ENCODE measurements at regions not wholly inside any gene's neighbourhood (a gene's known extent, or its start where the extent isn't known, plus 50 kb on each side); places are given as distances from the start of the nearest gene placed in this dataset.

DNA sequence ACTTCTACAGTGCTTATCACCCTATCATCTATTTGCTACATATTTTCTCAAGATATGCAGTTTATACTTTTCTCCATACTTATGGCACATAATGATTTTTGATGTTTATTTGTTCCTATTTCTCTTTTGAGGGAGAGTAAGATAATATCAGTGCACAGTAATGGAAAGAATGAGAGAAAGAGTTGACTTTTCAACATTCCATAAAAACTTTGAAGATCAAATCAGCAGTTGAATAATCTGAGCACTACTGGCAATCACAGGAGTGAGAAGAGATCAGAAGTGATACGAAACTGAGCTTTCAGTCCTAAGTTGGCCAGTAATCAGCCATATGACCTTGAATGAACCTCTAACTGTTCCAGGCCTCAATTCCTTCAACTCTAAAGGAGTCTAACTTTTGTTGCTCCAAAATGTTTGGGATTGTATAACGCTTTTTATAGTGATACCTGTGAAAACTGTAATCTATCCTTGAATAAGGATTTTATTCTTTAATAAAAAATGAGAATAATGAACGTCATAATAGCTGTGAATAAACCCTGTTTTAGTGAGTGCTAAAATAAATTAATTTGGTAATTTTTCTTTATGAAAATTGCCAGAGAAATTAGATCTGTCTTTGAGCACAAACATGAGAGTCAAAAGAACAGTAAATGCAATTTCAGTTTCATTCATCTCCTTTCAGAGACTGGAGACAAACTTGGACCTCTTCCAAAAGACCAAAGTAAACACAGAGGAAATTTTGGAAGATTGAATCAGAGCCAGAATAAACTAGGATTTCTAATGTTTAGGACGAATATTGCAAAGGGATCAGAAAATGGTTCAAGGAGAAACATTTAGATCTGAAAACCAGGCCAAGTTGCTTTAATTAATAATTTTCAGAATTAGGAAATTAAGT lies 309.9 kb downstream of the ADGRL2 start:
- Histone ChIP-seq H3K4me3 (no peak overlapping the region), H3K27ac (no peak overlapping the region), H3K36me3 (ENCODE audit: insufficient read depth, low read length) (no peaks in the 10 kb centered on the region), H3K9ac (ENCODE audit: insufficient read length) (no peak overlapping the region), H3K9me3 (ENCODE audit: low read depth, low read length) (no peaks in the 10 kb centered on the region)
- TF ChIP-seq EZH2 (IDR thresholded peaks at IDR 0.05) (no peak), FOXP2 (optimal IDR thresholded peaks at IDR 0.05; ENCODE audit: control extremely low read depth, extremely low read length, insufficient read depth) (no peak), POLR2AphosphoS5 (IDR thresholded peaks at IDR 0.05; ENCODE audit: borderline replicate concordance, low read depth, low read length) (no peak)
- no peak for DNase-seq (ENCODE audit: low read depth, low spot score)

GRCh38 chr1:82108843-82109242 lies 308.1 kb downstream of the ADGRL2 start:
- TF ChIP-seq FOXP2 (optimal IDR thresholded peaks at IDR 0.05; ENCODE audit: control extremely low read depth, extremely low read length, insufficient read depth) = no peak
- no peak for TF ChIP-seq POLR2AphosphoS5 (IDR thresholded peaks at IDR 0.05; ENCODE audit: borderline replicate concordance, low read depth, low read length)
- TF ChIP-seq EZH2 (IDR thresholded peaks at IDR 0.05) = no peak
- no peak overlapping the region for H3K9ac ChIP-seq (ENCODE audit: insufficient read length)
- no peak overlapping the region for H3K27ac ChIP-seq
- no peak for DNase-seq (ENCODE audit: low read depth, low spot score)
- H3K4me3 ChIP-seq = no peak overlapping the region
- H3K36me3 ChIP-seq (ENCODE audit: insufficient read depth, low read length) = no peaks in the 10 kb centered on the region
- H3K9me3 ChIP-seq (ENCODE audit: low read depth, low read length) = no peaks in the 10 kb centered on the region

- H3K27ac ChIP-seq = no peak overlapping the region
- no peak overlapping the region for H3K4me3 ChIP-seq
- DNase-seq (ENCODE audit: low read depth, low spot score) = no peak
- no peak for TF ChIP-seq EZH2 (IDR thresholded peaks at IDR 0.05)
- H3K36me3 ChIP-seq (ENCODE audit: insufficient read depth, low read length) = no peaks in the 10 kb centered on the region
- H3K9ac ChIP-seq (ENCODE audit: insufficient read length) = no peak overlapping the region
- H3K9me3 ChIP-seq (ENCODE audit: low read depth, low read length) = no peaks in the 10 kb centered on the region
Measured at GRCh38 chr1:82106672-82107071, 305.9 kb downstream of the ADGRL2 start.

GRCh38 chr1:82099170-82099569 lies 298.4 kb downstream of the ADGRL2 start:
- TF ChIP-seq FOXP2 (optimal IDR thresholded peaks at IDR 0.05; ENCODE audit: control extremely low read depth, extremely low read length, insufficient read depth) (no peak), POLR2AphosphoS5 (IDR thresholded peaks at IDR 0.05; ENCODE audit: borderline replicate concordance, low read depth, low read length) (no peak), EZH2 (IDR thresholded peaks at IDR 0.05) (no peak)
- no peaks in the 10 kb centered on the region for H3K9me3 ChIP-seq (ENCODE audit: low read depth, low read length)
- H3K27ac ChIP-seq = no peak overlapping the region
- no peaks in the 10 kb centered on the region for H3K36me3 ChIP-seq (ENCODE audit: insufficient read depth, low read length)
- DNase-seq (ENCODE audit: low read depth, low spot score) = no peak
- no peak overlapping the region for H3K4me3 ChIP-seq
- H3K9ac ChIP-seq (ENCODE audit: insufficient read length) = no peak overlapping the region

- no peaks in the 10 kb centered on the region for H3K9me3 ChIP-seq (ENCODE audit: low read depth, low read length)
- no peak for DNase-seq (ENCODE audit: low read depth, low spot score)
- no peak for TF ChIP-seq POLR2AphosphoS5 (IDR thresholded peaks at IDR 0.05; ENCODE audit: borderline replicate concordance, low read depth, low read length)
- TF ChIP-seq FOXP2 (optimal IDR thresholded peaks at IDR 0.05; ENCODE audit: control extremely low read depth, extremely low read length, insufficient read depth) = no peak
- TF ChIP-seq EZH2 (IDR thresholded peaks at IDR 0.05) = no peak
- H3K9ac ChIP-seq (ENCODE audit: insufficient read length) = no peak overlapping the region
- H3K36me3 ChIP-seq (ENCODE audit: insufficient read depth, low read length) = no peaks in the 10 kb centered on the region
- no peak overlapping the region for H3K27ac ChIP-seq
- H3K4me3 ChIP-seq = no peak overlapping the region
Measured at GRCh38 chr1:82094136-82094535, 293.4 kb downstream of the ADGRL2 start.

- TF ChIP-seq FOXP2 (optimal IDR thresholded peaks at IDR 0.05; ENCODE audit: control extremely low read depth, extremely low read length, insufficient read depth) = no peak
- TF ChIP-seq POLR2AphosphoS5 (IDR thresholded peaks at IDR 0.05; ENCODE audit: borderline replicate concordance, low read depth, low read length) = no peak
- TF ChIP-seq EZH2 (IDR thresholded peaks at IDR 0.05) = no peak
- Histone ChIP-seq H3K36me3 (ENCODE audit: insufficient read depth, low read length) (no peaks in the 10 kb centered on the region), H3K27ac (no peak overlapping the region), H3K9ac (ENCODE audit: insufficient read length) (no peak overlapping the region), H3K9me3 (ENCODE audit: low read depth, low read length) (no peaks in the 10 kb centered on the region), H3K4me3 (no peak overlapping the region)
- DNase-seq (ENCODE audit: low read depth, low spot score) = no peak
Measured at GRCh38 chr1:82091729-82092128, 291.0 kb downstream of the ADGRL2 start.

DNA sequence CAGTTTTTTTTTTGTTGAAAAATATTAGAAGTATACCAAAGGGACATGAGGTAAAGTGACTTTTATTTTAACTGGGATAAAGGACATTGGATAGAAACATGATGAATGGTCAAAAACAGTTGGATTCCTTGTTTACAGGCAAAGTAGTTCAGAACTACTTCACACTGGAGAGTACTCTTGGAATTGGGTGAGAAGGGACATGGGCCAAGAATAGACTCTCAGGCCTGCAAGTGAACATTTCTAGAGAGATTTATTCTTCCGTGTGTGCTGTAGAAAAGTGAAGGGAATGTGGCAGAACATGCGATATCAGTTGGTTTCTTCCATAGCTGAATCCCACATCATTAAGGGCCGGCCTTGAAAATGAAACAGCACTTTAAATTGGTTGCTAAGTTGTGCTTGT lies 290.5 kb downstream of the ADGRL2 start:
- Histone ChIP-seq H3K9me3 (ENCODE audit: low read depth, low read length) (no peaks in the 10 kb centered on the region), H3K4me3 (no peak overlapping the region), H3K36me3 (ENCODE audit: insufficient read depth, low read length) (no peaks in the 10 kb centered on the region), H3K27ac (no peak overlapping the region), H3K9ac (ENCODE audit: insufficient read length) (no peak overlapping the region)
- TF ChIP-seq EZH2 (IDR thresholded peaks at IDR 0.05) = no peak
- no peak for TF ChIP-seq FOXP2 (optimal IDR thresholded peaks at IDR 0.05; ENCODE audit: control extremely low read depth, extremely low read length, insufficient read depth)
- no peak for TF ChIP-seq POLR2AphosphoS5 (IDR thresholded peaks at IDR 0.05; ENCODE audit: borderline replicate concordance, low read depth, low read length)
- DNase-seq (ENCODE audit: low read depth, low spot score) = no peak

GRCh38 chr1:82090104-82090503 lies 289.4 kb downstream of the ADGRL2 start:
- Histone ChIP-seq H3K9me3 (ENCODE audit: low read depth, low read length) (no peaks in the 10 kb centered on the region), H3K9ac (ENCODE audit: insufficient read length) (no peak overlapping the region), H3K4me3 (no peak overlapping the region), H3K36me3 (ENCODE audit: insufficient read depth, low read length) (no peaks in the 10 kb centered on the region), H3K27ac (no peak overlapping the region)
- no peak for DNase-seq (ENCODE audit: low read depth, low spot score)
- TF ChIP-seq POLR2AphosphoS5 (IDR thresholded peaks at IDR 0.05; ENCODE audit: borderline replicate concordance, low read depth, low read length) = no peak
- TF ChIP-seq FOXP2 (optimal IDR thresholded peaks at IDR 0.05; ENCODE audit: control extremely low read depth, extremely low read length, insufficient read depth) = no peak
- TF ChIP-seq EZH2 (IDR thresholded peaks at IDR 0.05) = no peak

DNA sequence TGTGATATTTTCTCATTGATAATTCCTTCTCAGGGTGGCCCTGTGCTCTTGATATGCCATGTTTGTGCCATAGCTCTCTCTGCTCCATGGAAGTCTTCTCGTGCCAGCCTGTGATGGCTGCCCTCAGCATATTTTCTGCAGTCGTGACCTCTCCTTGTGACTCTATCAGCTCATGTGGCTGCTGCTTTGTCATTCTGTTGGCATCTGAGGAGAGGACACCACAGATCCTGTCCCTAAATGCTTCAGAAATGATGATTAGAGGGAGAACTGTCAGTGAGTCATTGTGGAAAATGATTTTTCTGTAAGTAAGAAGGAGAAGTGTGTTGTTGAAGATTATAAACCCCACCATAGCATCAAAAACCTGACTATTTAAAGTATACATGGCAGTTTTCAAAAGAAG lies 286.0 kb downstream of the ADGRL2 start:
- TF ChIP-seq EZH2 (IDR thresholded peaks at IDR 0.05) (no peak), POLR2AphosphoS5 (IDR thresholded peaks at IDR 0.05; ENCODE audit: borderline replicate concordance, low read depth, low read length) (no peak), FOXP2 (optimal IDR thresholded peaks at IDR 0.05; ENCODE audit: control extremely low read depth, extremely low read length, insufficient read depth) (no peak)
- DNase-seq (ENCODE audit: low read depth, low spot score) = no peak
- H3K9ac ChIP-seq (ENCODE audit: insufficient read length) = no peak overlapping the region

More for the DNA sequence above, 286.0 kb downstream of the ADGRL2 start:
- Histone ChIP-seq H3K27ac (no peak overlapping the region), H3K36me3 (ENCODE audit: insufficient read depth, low read length) (no peaks in the 10 kb centered on the region), H3K4me3 (no peak overlapping the region), H3K9me3 (ENCODE audit: low read depth, low read length) (no peaks in the 10 kb centered on the region)

Data from SK-N-MC (cell line).